ENCODE measurements at regions not wholly inside any gene's neighbourhood (a gene's known extent, or its start where the extent isn't known, plus 50 kb on each side); places are given as distances from the start of the nearest gene placed in this dataset.

- no peaks in the 10 kb centered on the region for H4K20me1 ChIP-seq (ENCODE audit: insufficient read depth, low read length, poor library complexity, severe bottlenecking)
- no peak overlapping the region for H3K4me2 ChIP-seq (ENCODE audit: low read depth, low read length, poor library complexity, severe bottlenecking)
- no peaks in the 10 kb centered on the region for H3K9me2 ChIP-seq (replicated peaks; ENCODE audit: low read depth, low read length)
- no peaks in the 10 kb centered on the region for H3K9me3 ChIP-seq (ENCODE audit: insufficient read depth, low read depth, low read length)
- H2AFZ ChIP-seq (ENCODE audit: low read length) = no peak overlapping the region
- H3K79me2 ChIP-seq (ENCODE audit: insufficient read depth, low read length) = no peaks in the 10 kb centered on the region
- no peaks in the 10 kb centered on the region for H3K36me3 ChIP-seq (ENCODE audit: insufficient read depth, low read length)
- H3K4me3 ChIP-seq (ENCODE audit: low read length, poor library complexity, severe bottlenecking) = no peak overlapping the region
- no peaks in the 10 kb centered on the region for H3F3A ChIP-seq (ENCODE audit: low read depth)
- TF ChIP-seq EZH2phosphoT487 (IDR thresholded peaks at IDR 0.05; ENCODE audit: borderline replicate concordance) (no peak), CTCF (conservative IDR thresholded peaks at IDR 0.05; ENCODE audit: low read length) (no peak)
- no peaks in the 10 kb centered on the region for H3K27me3 ChIP-seq (ENCODE audit: insufficient read depth, low read length, poor library complexity, severe bottlenecking)
- H3K9ac ChIP-seq (ENCODE audit: low read depth, low read length, poor library complexity, severe bottlenecking) = no peak overlapping the region
- no peaks in the 10 kb centered on the region for H3K4me1 ChIP-seq (ENCODE audit: insufficient read depth, low read length, poor library complexity, severe bottlenecking)
Observed at GRCh38 chr4:23166919-23167318, 474.2 kb downstream of the GBA3 start.

GRCh38 chr4:23166407-23166806 lies 473.7 kb downstream of the GBA3 start:
- H3K9ac ChIP-seq (ENCODE audit: low read depth, low read length, poor library complexity, severe bottlenecking) = no peak overlapping the region
- no peak for TF ChIP-seq EZH2phosphoT487 (IDR thresholded peaks at IDR 0.05; ENCODE audit: borderline replicate concordance)
- TF ChIP-seq CTCF (conservative IDR thresholded peaks at IDR 0.05; ENCODE audit: low read length) = no peak
- H3K9me2 ChIP-seq (replicated peaks; ENCODE audit: low read depth, low read length) = no peaks in the 10 kb centered on the region
- no peaks in the 10 kb centered on the region for H3K4me1 ChIP-seq (ENCODE audit: insufficient read depth, low read length, poor library complexity, severe bottlenecking)
- H3K9me3 ChIP-seq (ENCODE audit: insufficient read depth, low read depth, low read length) = no peaks in the 10 kb centered on the region
- H2AFZ ChIP-seq (ENCODE audit: low read length) = no peak overlapping the region
- H3K4me3 ChIP-seq (ENCODE audit: low read length, poor library complexity, severe bottlenecking) = no peak overlapping the region
- H4K20me1 ChIP-seq (ENCODE audit: insufficient read depth, low read length, poor library complexity, severe bottlenecking) = no peaks in the 10 kb centered on the region
- H3K4me2 ChIP-seq (ENCODE audit: low read depth, low read length, poor library complexity, severe bottlenecking) = no peak overlapping the region
- H3K27me3 ChIP-seq (ENCODE audit: insufficient read depth, low read length, poor library complexity, severe bottlenecking) = no peaks in the 10 kb centered on the region
- no peaks in the 10 kb centered on the region for H3F3A ChIP-seq (ENCODE audit: low read depth)
- H3K36me3 ChIP-seq (ENCODE audit: insufficient read depth, low read length) = no peaks in the 10 kb centered on the region
- no peaks in the 10 kb centered on the region for H3K79me2 ChIP-seq (ENCODE audit: insufficient read depth, low read length)

DNA sequence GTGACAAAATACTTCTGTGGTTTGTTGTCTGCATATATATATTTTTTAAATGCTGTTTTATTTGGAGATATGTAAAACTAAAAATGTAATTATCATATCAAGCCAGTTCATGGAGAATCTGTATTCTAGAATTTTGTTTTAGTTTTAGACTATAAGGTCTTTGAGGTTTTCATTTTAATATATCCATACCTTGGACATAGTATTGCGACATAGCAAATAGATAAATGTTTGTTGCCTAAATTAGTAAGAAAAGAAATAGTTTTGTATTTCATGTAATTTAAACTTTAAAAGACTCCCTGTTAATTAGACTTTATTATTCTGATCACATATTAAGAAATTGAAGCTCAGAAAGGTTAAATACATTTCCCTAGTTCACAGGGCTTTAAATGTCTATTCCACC lies 472.9 kb downstream of the GBA3 start:
- Histone ChIP-seq H3K27me3 (ENCODE audit: insufficient read depth, low read length, poor library complexity, severe bottlenecking) (no peaks in the 10 kb centered on the region), H3K9me2 (replicated peaks; ENCODE audit: low read depth, low read length) (no peaks in the 10 kb centered on the region), H2AFZ (ENCODE audit: low read length) (no peak overlapping the region), H3K4me3 (ENCODE audit: low read length, poor library complexity, severe bottlenecking) (no peak overlapping the region), H3K36me3 (ENCODE audit: insufficient read depth, low read length) (no peaks in the 10 kb centered on the region), H3K9ac (ENCODE audit: low read depth, low read length, poor library complexity, severe bottlenecking) (no peak overlapping the region), H3K4me1 (ENCODE audit: insufficient read depth, low read length, poor library complexity, severe bottlenecking) (no peaks in the 10 kb centered on the region), H3K79me2 (ENCODE audit: insufficient read depth, low read length) (no peaks in the 10 kb centered on the region), H3K9me3 (ENCODE audit: insufficient read depth, low read depth, low read length) (no peaks in the 10 kb centered on the region), H3K4me2 (ENCODE audit: low read depth, low read length, poor library complexity, severe bottlenecking) (no peak overlapping the region), H3F3A (ENCODE audit: low read depth) (no peaks in the 10 kb centered on the region), H4K20me1 (ENCODE audit: insufficient read depth, low read length, poor library complexity, severe bottlenecking) (no peaks in the 10 kb centered on the region)
- no peak for TF ChIP-seq CTCF (conservative IDR thresholded peaks at IDR 0.05; ENCODE audit: low read length)
